Activated CD8-positive, alpha-beta memory T cell treated with anti-CD3 and anti-CD28 coated beads for 48 hours (primary cell): ENCODE measurements at regions not wholly inside any gene's neighbourhood (a gene's known extent, or its start where the extent isn't known, plus 50 kb on each side); places are given as distances from the start of the nearest gene placed in this dataset.

Source experiments
- DNase-seq, 3 experiments: peaks; one replicate each; pipeline ENCODE4 v3.0.0-alpha.2; 2020; ENCODE audit warnings: low read depth in 2 of 3, low spot score in 2 of 3

- no peak for DNase-seq
Observed at GRCh38 chr5:167987490-167988280, 303.8 kb upstream of the WWC1 start.

- no peak for DNase-seq
Observed at GRCh38 chr5:167992868-167993267, 298.6 kb upstream of the WWC1 start.

DNA sequence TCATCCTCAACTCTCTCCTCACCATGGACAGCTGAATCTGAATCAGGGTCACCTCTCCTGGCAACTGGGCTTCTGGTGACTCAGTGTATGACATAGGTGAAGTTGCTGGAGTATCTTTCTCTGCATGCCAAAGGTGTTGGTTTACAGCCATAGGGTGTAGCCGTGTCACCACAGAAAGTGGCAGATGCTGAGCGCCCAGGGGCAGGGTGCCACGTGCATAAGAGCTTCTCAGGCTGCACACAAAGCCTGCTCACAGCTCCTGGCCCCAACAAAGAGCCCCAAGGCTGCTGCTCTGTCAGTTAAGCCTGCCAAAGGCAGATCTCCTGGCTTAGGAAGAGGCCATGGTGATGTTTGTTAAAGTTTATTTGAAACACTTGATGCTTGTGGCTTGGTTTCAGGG, 297.7 kb upstream of the WWC1 start:
- DNase-seq = no peak

GRCh38 chr5:167995844-167996425, 295.5 kb upstream of the WWC1 start:
- no peak for DNase-seq

DNA sequence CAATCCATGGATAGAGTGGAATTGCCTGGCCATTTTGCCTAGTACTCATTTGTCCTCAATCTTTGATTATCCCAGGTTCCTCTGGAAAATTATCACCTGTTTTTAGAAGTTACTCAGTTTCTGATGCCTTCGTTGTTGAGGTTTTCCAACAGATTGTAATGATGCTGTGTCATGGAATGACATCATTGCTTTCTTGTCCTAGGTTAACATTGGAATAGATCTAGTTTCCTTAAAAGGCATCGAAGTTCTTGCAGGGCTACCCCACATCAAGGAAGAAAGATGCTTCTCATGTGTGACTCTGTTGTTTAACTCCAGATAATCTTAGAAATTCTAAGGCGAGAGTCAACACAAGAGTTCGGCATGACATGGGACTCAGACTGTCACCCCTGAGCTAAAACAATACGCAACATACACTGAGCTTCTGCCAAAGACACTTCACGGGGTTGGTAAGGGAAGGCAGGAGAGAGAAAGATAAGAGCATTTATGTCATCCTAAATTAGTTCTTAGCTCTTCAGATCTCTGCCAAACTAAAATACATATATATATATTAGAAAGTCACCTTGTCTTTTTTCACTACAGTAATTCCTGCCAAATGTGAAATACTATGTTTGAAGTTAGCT, 293.2 kb upstream of the WWC1 start:
- DNase-seq = no peak

GRCh38 chr5:167999182-167999581, 292.3 kb upstream of the WWC1 start:
- DNase-seq = no peak

DNA sequence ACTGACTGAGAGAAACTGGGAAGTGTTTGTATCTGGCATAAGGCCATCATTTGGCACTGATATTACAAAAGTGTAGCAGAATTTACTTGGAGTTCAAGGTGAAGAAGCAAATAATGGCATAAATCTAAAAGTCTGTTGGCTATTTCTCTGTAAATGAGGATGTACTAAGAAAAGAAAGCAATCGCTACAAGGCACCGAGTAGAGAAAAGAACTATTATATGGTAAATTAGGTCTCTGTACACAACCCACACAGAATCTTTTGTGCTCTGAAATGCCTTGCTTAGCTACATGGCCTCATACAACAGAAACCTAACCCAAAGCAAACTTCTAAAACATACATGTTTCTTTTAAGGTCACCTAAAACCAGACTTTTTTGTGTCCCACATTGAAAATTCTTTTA, 290.1 kb upstream of the WWC1 start:
- DNase-seq = no peak

DNA sequence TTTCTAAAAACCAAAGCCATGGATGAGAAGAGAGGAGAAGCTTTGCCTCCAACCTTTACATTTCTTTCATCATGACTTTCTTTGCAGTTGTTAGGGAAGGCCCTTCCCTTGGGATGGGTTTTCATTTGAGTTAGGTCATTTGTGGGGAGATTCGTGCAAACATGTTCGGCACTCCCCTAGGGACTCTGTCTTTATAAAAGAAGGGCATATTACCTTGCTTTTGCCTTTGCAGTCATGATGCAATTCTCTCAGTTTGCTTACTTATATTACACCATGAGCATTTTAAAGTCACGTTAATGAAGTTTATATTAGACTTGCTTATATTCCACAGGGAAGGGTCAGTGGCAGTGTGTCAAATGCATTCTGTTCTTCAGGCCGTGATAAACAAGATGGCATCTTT, 289.3 kb upstream of the WWC1 start:
- no peak for DNase-seq

DNA sequence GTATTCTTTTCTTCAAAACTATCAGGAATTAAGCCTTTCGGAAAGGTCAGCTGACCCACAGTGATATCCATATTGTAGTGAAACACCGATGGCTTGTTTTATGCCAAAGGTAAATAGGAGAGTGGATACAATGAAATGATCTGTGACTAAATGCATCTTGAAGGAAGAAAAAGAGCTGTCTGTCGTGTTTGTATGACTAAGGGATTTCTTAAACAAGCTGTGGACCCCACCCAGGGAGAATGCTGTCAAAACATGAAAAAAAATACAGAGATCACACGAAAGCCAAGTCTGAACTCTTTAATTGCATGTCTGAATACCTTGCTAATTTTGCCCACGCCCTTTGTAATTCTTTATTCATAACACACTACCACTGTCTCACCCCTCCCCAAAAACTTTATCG, 286.4 kb upstream of the WWC1 start:
- DNase-seq = no peak

DNA sequence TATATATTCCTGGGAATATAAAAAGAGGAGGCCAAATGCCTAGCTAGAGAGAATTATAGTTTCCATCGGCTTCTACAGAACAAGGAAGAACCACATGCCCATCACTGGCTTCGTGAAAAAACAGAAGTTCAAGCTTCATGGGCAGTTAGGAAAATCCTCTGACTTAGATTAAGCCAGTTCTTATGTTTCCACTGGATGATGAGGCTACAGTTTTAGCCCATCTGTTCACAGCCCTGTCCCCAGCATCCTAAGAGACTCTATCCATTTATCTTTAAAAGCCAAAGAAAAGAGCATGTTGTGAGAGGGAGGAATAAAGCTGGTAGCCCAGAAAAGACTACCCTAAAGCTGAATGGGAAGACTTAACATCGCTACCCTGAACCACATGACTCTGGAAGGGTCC, 285.5 kb upstream of the WWC1 start:
- DNase-seq = no peak

DNA sequence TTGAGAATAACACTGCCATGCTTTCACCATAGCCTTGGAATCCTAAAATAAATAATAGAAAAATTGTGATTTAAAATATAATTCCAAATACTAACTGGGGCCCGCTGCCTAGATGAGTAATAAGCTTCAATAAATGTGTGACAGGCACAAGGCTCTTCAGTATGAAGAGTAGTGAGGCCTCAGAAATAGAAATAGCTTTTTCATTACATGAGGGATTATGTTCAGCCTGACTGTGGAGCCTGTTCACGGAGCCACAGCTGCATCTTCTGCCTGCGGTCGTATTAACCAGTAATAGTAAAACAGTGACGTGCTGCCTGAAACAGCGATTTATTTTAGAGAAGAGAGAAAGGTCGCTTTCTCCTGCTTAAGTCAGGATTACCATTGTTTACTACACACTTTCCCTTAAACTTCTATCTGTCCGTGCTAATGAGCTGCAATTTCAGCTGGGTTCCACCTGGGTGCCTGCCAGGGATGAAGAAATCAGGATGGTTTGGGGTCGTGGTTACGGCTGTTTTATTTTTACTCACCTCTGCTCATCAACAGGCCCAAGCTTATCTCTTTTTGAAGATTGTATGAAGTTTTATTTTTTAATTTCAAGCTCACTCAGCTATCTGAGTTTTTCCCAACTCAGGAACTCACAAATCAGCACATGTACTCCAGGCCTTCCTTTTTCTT, 284.9 kb upstream of the WWC1 start:
- DNase-seq = no peak

DNA sequence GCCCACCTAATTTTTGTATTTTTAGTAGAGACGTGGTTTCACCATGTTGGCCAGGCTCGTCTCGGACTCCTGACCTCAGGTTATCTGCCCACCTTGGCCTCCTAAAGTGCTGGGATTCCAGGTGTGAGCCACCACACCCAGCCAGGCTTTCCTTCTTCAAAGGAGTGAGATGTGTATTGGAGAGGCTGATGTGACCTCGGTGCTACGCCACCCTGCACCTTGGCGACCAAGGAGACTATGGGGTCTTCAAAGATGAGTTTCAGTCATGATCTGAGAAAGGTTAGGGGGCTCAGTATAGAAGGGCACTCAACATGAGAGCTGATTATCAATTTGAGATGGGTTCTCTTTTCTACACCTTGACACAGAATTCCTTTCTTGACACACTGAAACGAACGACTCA, 284.2 kb upstream of the WWC1 start:
- DNase-seq = no peak

DNA sequence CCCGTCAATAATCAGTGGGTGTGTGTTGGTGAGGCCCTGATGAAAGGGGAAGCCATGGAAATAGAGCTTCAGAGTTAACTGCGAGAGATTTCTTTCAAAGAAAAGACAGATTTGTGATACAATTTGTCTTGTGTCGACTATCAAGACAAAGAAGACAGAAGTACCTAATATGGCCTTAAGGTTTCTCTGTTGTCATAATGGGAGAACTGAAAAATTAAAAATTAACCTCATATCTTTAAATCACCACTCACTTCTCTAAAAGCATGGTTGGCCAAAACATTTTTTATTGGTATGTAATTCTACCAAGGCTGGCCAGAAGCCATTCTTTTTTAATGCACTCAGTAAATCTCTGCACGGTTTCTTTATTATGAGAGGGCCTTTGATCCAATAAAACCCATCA, 282.9 kb upstream of the WWC1 start:
- no peak for DNase-seq

- DNase-seq = no peak
Observed at GRCh38 chr5:168011096-168011495, 280.3 kb upstream of the WWC1 start.

DNA sequence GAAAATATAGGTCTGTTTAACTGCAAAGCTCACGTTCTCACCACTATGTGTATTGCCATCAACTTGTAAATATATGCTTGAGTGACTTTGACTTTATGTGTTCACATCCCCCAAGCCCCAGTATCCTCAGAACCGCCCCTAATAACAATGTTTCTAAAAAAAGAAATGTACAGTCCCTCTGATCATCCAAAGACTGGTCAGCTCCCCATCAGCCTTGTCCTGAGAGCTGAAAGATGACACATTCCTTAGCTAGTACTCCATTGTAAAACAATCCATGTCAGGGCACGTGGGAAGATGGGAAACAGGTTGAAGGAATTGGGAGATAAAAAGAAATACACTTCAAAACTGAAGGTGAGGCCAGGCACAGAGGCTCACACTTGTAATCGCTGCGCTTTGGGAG, 279.4 kb upstream of the WWC1 start:
- no peak for DNase-seq

- no peak for DNase-seq
Observed at GRCh38 chr5:168013546-168013945, 277.9 kb upstream of the WWC1 start.

DNA sequence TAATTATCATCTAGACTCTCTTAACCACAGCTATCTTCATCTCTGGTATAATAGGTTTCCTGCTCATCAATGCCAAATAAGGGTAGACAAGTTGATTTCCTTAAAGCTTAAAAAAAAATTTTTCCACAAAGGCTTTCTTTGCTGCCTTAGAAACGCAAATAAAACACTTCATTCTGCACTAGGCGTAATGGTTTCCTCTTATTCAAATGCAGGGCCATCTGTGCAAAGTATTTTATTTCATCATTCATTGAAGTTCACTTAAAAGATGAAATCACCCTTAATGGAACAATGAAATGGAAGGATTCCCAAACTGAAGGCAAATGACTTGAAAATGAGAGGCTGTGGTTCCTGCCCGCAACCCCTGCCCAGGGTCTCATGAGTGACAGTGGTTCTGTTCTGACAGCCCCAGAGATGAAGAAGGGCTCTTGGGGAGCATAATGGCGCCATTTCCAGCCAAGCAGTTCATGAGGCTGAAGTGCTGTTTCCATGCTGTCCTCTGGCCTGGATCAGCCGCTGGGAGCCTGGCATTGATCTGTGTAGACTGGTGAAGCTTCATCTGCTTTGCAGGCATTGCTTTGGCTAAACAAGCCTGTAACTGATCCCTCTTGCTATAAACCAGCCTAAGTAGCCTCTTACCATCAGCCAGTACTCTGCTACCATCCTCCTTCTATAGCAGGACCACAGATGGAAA, 276.9 kb upstream of the WWC1 start:
- no peak for DNase-seq

GRCh38 chr5:168015506-168015905, 275.9 kb upstream of the WWC1 start:
- DNase-seq = no peak

DNA sequence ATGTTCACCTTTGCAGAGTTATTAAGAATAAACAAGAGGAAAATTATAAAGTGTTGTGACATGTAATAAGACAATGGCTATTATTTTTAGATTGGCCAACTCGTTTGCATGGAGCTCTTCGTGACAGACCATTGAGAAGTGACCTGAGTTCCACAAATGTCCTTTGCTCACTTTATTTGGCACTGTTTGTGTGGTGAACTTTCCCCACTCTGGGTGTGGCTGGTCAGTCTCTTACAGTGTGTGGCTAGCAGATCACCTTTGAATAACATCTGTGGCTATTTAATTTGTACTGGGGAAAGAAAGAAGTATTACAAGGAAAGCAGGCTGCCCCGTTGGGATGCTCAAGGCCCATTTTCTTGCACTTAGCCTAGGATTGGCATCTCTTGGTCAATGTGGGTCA, 274.1 kb upstream of the WWC1 start:
- DNase-seq = no peak

DNA sequence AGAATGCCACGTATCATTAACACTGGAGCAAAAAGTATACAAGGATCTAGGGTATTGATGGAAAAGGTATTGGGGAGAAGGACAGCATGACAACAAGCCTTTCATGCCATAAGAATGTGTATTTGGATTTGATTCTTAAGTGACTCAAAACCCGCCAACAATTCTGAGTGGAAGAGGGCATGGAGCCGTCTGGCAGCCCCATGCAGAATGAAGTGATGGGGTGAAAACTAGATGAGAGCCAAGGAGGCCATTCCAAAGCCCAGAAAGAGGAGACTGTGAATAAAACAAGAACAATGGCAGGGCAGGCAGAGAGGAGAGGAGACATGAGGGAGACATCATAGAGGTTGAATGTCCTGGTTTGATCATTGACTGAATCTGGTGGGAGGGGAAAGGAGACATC, 272.3 kb upstream of the WWC1 start:
- no peak for DNase-seq

DNA sequence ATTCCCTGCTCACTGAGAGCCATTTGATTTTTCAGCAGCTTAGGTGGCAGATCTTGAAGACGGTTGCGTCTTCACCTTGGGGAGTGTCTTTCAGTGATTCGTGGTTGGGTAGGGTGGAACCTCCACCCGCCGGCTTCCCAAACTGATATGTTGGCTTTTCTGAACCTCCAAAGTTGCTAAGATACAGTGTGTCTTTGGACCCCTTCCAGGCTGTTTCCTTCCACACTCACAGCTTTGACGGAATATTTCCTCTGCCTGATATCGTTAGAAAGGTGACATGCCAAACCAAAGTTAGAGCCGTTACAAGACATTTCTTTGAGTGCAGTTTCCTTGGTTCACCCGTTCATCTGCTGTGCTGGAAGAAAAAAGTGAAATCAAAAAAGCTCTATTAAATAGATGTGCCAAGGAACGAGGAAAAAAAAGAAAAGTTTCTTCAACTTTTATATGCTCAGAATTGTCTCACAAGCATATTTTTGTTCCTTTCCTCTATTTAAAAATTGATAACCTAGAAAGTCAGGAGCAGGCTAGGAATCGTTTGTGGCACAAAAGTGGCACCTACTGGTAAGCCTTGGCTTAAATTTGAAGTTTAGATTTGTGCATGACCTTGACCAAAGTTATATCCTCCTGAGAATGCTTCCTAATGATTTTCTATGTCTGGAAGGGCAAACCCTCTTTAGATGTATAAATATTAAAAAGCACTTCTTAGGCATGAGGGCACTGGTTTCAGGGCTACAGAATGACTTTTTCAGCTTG, 270.7 kb upstream of the WWC1 start:
- DNase-seq = no peak
